ENCODE measurements at regions not wholly inside any gene's neighbourhood (a gene's known extent, or its start where the extent isn't known, plus 50 kb on each side); places are given as distances from the start of the nearest gene placed in this dataset.

DNA sequence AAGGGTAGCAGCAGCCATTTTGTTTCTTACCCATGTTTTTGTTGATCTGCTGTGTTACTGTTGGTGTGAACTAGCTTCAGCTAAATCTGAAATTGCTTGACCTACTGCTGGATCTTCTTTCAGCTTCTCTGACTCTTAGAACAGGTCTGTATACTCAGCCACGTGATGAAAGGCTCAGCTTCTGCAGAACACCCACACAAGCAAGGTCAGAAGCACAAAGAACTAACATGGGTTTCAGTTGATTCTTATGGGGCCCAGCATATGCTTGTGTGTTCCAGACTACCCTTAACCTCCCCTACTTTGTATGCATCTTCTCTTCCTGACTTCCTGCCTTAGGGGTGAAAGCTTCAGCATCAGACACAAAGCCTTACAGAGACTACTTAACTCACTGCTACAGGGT, 186.8 kb downstream of the HGF start:
- DNase-seq (ENCODE audit: low spot score) = no peak
- ATAC-seq = no peak
- ChIA-PET CTCF (no interaction called here), POLR2A (no interaction called here)
- 0 out of 2 replicates have a peak, but pooled peaks cover 5% of the 10 kb centered on the region for H3K9me3 Mint-ChIP-seq
- H3K4me3 Mint-ChIP-seq = no peak overlapping the region
- no peaks in the 10 kb centered on the region for H3K27me3 Mint-ChIP-seq (ENCODE audit: low read depth)
- H3K36me3 Mint-ChIP-seq = no peaks in the 10 kb centered on the region
- H3K27ac Mint-ChIP-seq = no peak overlapping the region
- H3K4me1 Mint-ChIP-seq = no peaks in the 10 kb centered on the region
- TF ChIP-seq ZNF396 (CRISPR knock-in tag; IDR thresholded peaks at IDR 0.05; ENCODE audit: borderline replicate concordance) (no peak), CREB1 (CRISPR knock-in tag; IDR thresholded peaks at IDR 0.05) (no peak), GRHL2 (CRISPR knock-in tag; IDR thresholded peaks at IDR 0.05; ENCODE audit: insufficient replicate concordance, severe bottlenecking) (no peak), CTCF (IDR thresholded peaks at IDR 0.05) (no peak), RORB (CRISPR knock-in tag; IDR thresholded peaks at IDR 0.05) (no peak)

DNA sequence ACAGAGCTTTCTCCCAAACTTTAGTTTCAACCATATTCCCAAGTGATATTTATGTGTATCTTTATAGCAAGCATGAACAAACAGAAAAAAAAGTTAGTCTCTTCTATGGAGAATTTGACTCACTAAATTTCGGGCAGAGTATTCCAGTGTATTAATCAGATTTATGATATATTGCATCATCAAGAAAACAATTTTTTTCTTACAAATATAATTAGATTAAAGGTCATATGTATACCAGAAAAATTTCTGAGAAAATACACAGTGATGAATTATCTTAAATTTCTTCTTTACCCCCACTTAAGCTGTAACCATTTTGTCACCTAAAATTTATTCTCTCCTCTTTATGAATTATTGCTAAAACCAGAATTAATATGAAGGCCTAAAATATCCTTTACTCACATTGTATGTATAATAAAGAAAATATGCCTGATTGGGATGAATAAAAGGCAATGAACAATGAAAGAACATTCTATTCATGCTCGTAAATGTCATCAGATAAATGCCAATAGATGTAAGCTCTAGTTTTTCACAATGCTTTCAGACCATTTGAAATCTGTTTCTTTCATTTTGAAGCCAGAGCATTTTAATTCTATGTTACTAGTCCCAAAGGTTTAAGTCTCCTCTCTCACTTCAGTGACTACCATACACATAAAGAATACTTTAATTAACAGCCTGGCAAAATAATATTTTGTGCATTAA, 192.1 kb downstream of the HGF start:
- Mint-ChIP-seq H3K27ac (no peak overlapping the region), H3K4me1 (no peaks in the 10 kb centered on the region), H3K36me3 (no peaks in the 10 kb centered on the region), H3K9me3 (0 out of 2 replicates have a peak, but pooled peaks cover 4% of the 10 kb centered on the region), H3K4me3 (no peak overlapping the region), H3K27me3 (ENCODE audit: low read depth) (no peaks in the 10 kb centered on the region)
- no peak for DNase-seq (ENCODE audit: low spot score)
- no peak for ATAC-seq
- no peak for TF ChIP-seq ZSCAN18 (CRISPR knock-in tag; IDR thresholded peaks at IDR 0.05)
- CTCF ChIA-PET = no interaction called here
- POLR2A ChIA-PET = no interaction called here

DNA sequence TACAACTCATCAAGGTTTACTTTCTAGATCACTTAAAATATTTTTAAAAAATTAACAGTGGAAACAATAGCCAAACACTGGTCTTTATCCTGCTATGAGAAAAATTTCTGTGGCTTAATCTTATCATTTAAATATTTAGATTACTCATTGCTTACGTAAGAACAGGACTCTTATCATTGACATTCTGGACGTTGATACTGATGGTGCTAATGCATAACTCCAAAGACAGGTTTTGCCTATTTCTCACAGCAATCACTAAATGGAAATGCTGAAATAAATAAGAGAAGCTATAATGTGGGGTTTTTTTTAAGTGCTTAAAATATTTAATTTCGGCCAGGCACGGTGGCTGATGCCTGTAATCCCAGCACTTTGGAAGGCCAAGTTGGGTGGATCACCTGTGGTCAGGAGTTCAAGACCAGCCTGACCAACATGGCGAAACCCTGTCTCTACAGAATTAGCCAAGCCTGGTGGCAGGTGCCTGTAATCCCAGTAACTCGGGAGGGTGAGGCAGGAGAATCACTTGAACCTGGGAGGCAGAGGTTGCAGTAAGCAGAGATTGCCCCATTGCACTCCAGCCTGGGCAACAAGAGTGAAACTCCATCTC, 195.0 kb downstream of the HGF start:
- Mint-ChIP-seq H3K4me1 (no peaks in the 10 kb centered on the region), H3K27me3 (ENCODE audit: low read depth) (no peaks in the 10 kb centered on the region), H3K4me3 (no peak overlapping the region), H3K27ac (no peak overlapping the region), H3K9me3 (no peaks in the 10 kb centered on the region), H3K36me3 (no peaks in the 10 kb centered on the region)
- DNase-seq (ENCODE audit: low spot score) (no peak), ATAC-seq (no peak)
- POLR2A ChIA-PET = no interaction called here
- CTCF ChIA-PET = no interaction called here
- no peak for TF ChIP-seq FOXP4 (CRISPR knock-in tag; IDR thresholded peaks at IDR 0.05)

DNA sequence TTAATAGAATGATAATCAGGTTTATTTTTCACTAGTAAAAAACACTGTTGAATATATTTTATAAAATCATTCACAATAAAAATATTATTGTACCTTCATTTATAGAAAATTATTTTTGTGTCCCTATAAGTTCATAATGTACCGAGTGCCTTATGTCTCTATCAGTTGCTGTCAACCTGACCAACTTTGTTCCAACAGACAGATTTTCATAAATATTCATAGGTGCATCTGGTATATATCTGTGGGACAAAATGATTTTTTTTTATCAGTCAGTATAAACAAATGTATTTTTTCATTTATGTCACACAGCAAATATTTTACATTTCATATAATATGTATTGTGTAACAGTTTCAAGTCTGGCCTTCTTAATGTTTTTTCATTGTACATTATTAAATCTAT, 195.9 kb downstream of the HGF start:
- H3K4me3 Mint-ChIP-seq = no peak overlapping the region
- no peak for ATAC-seq
- ChIA-PET CTCF (no interaction called here), POLR2A (no interaction called here)
- no peaks in the 10 kb centered on the region for H3K36me3 Mint-ChIP-seq
- H3K4me1 Mint-ChIP-seq = no peaks in the 10 kb centered on the region
- no peak for TF ChIP-seq CBFB (CRISPR knock-in tag; IDR thresholded peaks at IDR 0.05; ENCODE audit: low read depth)
- no peak for TF ChIP-seq PRDM15 (CRISPR knock-in tag; IDR thresholded peaks at IDR 0.05)
- no peaks in the 10 kb centered on the region for H3K27me3 Mint-ChIP-seq (ENCODE audit: low read depth)
- no peak overlapping the region for H3K27ac Mint-ChIP-seq
- no peak for DNase-seq (ENCODE audit: low spot score)
- no peaks in the 10 kb centered on the region for H3K9me3 Mint-ChIP-seq
